Stimulated activated naive CD8-positive, alpha-beta T cell treated with anti-CD3 and anti-CD28 coated beads, Interleukin-15, amount 100 ng/mL, for 72 hours (primary cell): ENCODE measurements at regions not wholly inside any gene's neighbourhood (a gene's known extent, or its start where the extent isn't known, plus 50 kb on each side); places are given as distances from the start of the nearest gene placed in this dataset.

Source experiments
- ATAC-seq: fragments of 150-1000 bp; cut with Tn5 transposase; 2 replicates; pipeline ENCODE4 v1.10.0; 2021; ENCODE audit warnings: mild to moderate bottlenecking, moderate library complexity
- DNase-seq, 2 donors: peaks; one replicate each; pipeline ENCODE4 v3.0.0; 2021 to 2022
- H3K27ac Mint-ChIP-seq, 2 donors: one replicate each; pipeline ENCODE4 v1.8.0; 2022; ENCODE audit warnings: mild to moderate bottlenecking in 2 of 2, mixed read lengths in 2 of 2, moderate library complexity in 2 of 2
- H3K27me3 Mint-ChIP-seq: one replicate; pipeline ENCODE4 v1.8.0; 2022; ENCODE audit warnings: mixed read lengths
- H3K4me1 Mint-ChIP-seq: one replicate; pipeline ENCODE4 v1.8.0; 2022; ENCODE audit warnings: mild to moderate bottlenecking, mixed read lengths
- H3K4me3 Mint-ChIP-seq, 2 donors: one replicate each; pipeline ENCODE4 v1.8.0; 2022; ENCODE audit warnings: mild to moderate bottlenecking in 2 of 2, mixed read lengths in 2 of 2, moderate library complexity in 1 of 2
- H3K9me3 Mint-ChIP-seq, 2 donors: one replicate each; pipeline ENCODE4 v1.8.0; 2022; ENCODE audit warnings: mixed read lengths in 2 of 2

DNA sequence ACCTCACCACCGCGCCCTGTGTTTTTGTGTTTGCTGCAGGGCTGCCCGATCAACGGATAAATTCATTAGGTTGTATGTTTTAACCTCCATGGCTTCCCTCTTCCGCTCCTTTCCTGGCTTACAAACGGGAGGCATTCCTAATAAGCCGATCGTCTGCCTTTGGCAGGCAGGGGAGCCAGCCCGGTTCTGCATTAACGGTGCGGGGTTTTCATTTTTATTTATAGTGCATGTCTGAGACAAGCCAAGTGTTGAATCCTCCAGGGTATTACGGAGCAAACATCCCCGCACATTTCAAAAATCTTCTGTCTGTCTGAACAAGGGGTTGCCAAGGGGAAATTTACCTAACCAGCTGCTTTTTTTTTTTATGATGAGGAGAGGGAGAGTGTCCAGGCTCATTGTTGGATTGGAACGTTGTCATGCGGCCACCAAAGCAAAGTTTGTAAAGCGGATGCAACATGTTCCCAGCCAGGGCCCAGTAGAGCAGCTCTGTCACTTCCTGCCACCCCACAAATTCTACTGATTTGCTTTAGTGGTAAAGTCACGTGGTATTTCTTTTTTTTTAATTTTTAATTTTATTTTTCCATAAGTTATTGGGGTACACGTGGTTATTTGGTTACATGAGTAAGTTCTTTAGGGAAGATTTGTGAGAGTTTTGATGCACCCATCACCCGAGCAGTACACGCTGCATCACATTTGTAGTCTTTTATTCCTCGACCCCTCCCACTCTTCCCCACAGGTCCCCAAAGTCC, 92.3 kb upstream of the BAIAP2L1 start:
- H3K27ac Mint-ChIP-seq, result no peak overlapping the region
- H3K4me3 Mint-ChIP-seq, result no peak overlapping the region
- ATAC-seq, result no peak
- peaks cover 9% of the 10 kb centered on the region for H3K27me3 Mint-ChIP-seq
- H3K9me3 Mint-ChIP-seq, result peaks cover 0 to 27% of the 10 kb centered on the region in 2 donors
- H3K4me1 Mint-ChIP-seq, result no peaks in the 10 kb centered on the region
- DNase-seq, result no peak

- peaks cover 16% of the 10 kb centered on the region for H3K27me3 Mint-ChIP-seq
- H3K9me3 Mint-ChIP-seq, result peaks cover 0 to 8% of the 10 kb centered on the region in 2 donors
- no peak overlapping the region for H3K4me3 Mint-ChIP-seq
- no peaks in the 10 kb centered on the region for H3K4me1 Mint-ChIP-seq
- no peak overlapping the region for H3K27ac Mint-ChIP-seq
- ATAC-seq, result no peak
- DNase-seq, result no peak
Measured at GRCh38 chr7:98488167-98488566, 87.3 kb upstream of the BAIAP2L1 start.

DNA sequence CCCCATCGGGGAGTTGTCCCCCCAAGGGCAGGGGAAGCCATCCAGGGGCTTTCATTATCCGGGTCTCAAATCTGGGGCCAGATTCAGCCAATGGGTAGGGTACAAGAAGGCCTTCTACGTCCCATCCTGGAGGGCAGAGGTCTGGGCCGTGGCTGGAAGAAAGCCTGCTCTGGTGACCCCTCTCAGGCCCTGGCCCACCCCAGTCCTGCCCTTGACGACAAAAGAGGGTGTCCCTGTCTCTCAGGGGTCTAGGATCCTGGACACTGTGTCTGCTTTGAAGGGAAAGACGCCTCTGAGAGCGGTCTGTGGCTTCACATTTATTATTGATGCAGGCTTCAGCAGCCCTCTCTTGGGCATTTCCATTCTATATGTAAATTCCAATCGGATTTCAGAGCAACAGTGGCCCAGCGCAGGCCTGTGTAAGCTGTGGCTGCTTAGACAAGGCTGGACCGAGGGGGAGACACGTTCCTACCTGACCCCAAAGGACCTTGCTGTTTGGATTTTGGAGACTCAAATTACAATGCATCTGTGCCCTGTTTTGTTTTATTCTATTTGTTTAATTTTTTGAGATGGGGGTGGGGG, 83.2 kb upstream of the BAIAP2L1 start:
- no peak for ATAC-seq

DNA sequence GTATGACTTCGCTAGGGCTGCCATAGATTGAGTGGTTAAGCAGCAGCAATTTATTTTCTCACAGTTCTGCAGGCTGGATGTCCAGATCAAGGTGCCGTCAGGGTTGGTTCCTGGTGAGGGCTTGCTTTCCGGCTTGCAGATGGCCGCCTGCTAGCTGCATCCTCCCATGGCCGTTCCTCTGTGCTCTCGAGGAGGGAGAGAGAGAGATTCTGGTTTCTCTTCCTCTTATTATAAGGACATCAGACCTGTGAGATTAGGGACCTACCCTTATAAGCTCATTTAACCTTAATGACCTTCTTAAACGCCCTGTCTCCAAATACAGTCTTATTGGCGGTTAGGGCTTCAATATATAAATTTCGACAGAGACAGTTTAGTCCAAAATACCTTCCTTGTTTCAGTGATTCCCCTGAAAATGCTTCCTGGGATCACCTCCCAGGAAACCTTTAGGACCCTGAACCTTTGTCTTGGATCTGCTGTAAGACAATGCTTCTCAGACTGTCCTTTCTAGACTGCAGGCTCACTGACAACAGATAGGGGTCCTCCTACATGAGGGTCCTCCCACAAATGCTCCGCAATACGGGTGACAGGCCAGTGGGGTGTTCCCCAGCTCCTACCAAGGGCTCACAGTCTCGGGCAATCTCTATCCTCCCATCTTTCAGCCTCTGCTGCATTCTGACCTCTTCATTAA, 82.5 kb upstream of the BAIAP2L1 start:
- peaks cover 0 to 8% of the 10 kb centered on the region in 2 donors for H3K9me3 Mint-ChIP-seq
- no peak for ATAC-seq

More for the DNA sequence above, 83.2 kb upstream of the BAIAP2L1 start:
- H3K27me3 Mint-ChIP-seq, result peaks cover 11% of the 10 kb centered on the region
- no peak overlapping the region for H3K27ac Mint-ChIP-seq
- no peak for DNase-seq
- no peak overlapping the region for H3K4me3 Mint-ChIP-seq
- no peaks in the 10 kb centered on the region for H3K4me1 Mint-ChIP-seq
- peaks cover 0 to 8% of the 10 kb centered on the region in 2 donors for H3K9me3 Mint-ChIP-seq

GRCh38 chr7:98479318-98479717, 78.4 kb upstream of the BAIAP2L1 start:
- no peaks in the 10 kb centered on the region for H3K4me1 Mint-ChIP-seq
- H3K9me3 Mint-ChIP-seq, result no peaks in the 10 kb centered on the region
- ATAC-seq (no peak), DNase-seq (no peak)
- H3K27me3 Mint-ChIP-seq, result peaks cover 8% of the 10 kb centered on the region
- no peak overlapping the region for H3K4me3 Mint-ChIP-seq
- no peak overlapping the region for H3K27ac Mint-ChIP-seq

More for the DNA sequence above, 82.5 kb upstream of the BAIAP2L1 start:
- DNase-seq, result no peak
- Mint-ChIP-seq H3K27me3 (peaks cover 9% of the 10 kb centered on the region), H3K27ac (no peak overlapping the region), H3K4me3 (no peak overlapping the region), H3K4me1 (no peaks in the 10 kb centered on the region)

- peaks cover 7% of the 10 kb centered on the region for H3K4me1 Mint-ChIP-seq
- no peaks in the 10 kb centered on the region for H3K9me3 Mint-ChIP-seq
- no peak overlapping the region for H3K27ac Mint-ChIP-seq
- H3K4me3 Mint-ChIP-seq, result no peak overlapping the region
- ATAC-seq (no peak), DNase-seq (no peak)
- H3K27me3 Mint-ChIP-seq, result peaks cover 39% of the 10 kb centered on the region
Measured at GRCh38 chr7:98475352-98475751, 74.5 kb upstream of the BAIAP2L1 start.

DNA sequence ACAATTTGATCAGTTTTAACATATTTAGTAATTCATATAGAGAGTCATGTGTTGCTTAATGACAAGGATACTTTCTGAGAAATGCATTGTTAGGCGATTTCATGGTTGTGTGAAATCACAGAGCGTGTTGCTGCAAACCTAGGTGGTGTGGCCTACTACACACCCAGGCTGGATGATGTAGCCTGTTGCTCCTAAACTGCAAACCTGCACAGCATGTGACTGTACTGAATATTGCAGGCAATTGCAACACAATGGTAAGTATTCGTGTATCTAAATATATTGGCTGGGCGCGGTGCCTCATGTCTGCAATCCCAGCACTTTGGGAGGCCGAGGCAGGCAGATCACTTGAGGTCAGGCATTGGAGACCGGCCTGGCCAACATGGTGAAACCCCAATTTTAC, 73.7 kb upstream of the BAIAP2L1 start:
- Mint-ChIP-seq H3K4me3 (no peak overlapping the region), H3K4me1 (peaks cover 7% of the 10 kb centered on the region), H3K9me3 (no peaks in the 10 kb centered on the region), H3K27ac (no peak overlapping the region), H3K27me3 (peaks cover 46% of the 10 kb centered on the region)
- ATAC-seq (no peak), DNase-seq (no peak)

DNA sequence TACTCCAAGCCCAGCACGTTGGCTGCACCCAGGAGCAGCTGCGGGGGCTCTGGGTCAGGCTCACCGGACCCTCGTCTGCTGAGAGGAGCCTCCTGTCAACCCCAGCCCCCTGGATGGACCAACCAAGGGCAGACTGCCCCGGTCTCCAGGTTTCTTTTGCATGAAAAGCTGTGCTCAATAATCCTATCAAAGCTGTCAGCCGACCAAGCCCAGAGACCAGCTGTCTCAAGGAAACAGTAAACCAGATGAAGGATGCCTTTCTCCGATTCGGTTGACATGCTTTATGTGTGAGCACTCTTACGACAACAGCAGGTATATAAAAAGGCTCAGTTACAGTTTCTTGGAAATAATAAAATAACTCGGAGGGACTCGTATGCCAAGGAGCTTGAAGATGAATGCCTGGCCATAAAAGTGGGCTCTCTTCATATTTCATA, 71.6 kb upstream of the BAIAP2L1 start:
- ATAC-seq (no peak), DNase-seq (no peak)
- H3K27me3 Mint-ChIP-seq, result peaks cover 56% of the 10 kb centered on the region
- no peak overlapping the region for H3K4me3 Mint-ChIP-seq
- peaks cover 7% of the 10 kb centered on the region for H3K4me1 Mint-ChIP-seq
- no peaks in the 10 kb centered on the region for H3K9me3 Mint-ChIP-seq
- no peak overlapping the region for H3K27ac Mint-ChIP-seq

DNA sequence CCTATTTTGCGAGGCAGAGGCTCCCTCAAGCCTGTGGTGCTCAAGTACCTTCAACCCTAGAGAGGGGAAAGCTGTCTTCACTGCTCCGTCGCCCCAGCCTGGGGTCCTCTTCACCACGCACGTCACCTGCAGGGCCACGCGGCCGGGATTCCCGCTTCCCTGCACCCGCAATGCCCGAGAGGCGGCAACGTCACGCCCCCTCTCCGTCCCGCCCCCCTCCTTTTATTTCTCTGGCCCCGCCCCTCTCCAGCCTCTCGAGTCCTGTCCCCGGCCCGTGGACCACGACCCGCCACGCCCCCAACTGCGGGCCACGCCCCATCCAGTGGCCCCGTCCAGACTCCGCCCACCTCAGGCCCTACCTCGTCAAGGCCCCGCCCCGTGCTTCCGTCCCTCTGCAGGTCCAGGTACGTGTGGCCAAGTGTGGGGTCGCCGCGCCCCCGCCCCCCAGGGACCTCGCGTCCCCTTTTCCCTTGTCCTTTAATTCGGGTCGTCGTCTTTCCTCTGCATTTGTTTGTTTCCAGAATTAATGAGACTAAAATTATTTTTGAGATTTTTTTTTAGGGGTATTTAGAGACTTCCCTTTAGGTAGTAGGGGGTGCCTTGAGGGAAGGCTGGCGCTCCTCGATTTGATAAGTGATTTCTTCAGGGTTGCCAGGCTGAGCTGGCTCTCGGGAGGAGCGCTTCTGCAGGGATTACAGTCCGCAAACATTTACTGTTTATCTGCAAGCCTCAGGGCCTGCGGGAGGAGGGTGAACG, 69.8 kb upstream of the BAIAP2L1 start:
- ATAC-seq, result no peak
- H3K4me1 Mint-ChIP-seq, result peaks cover 7% of the 10 kb centered on the region
- peaks cover 48% of the 10 kb centered on the region for H3K27me3 Mint-ChIP-seq
- peak overlapping the region; percentile 37 to 64 for H3K4me3 Mint-ChIP-seq
- no peak overlapping the region for H3K27ac Mint-ChIP-seq
- no peaks in the 10 kb centered on the region for H3K9me3 Mint-ChIP-seq
- peak; percentile 8 to 20 for DNase-seq

DNA sequence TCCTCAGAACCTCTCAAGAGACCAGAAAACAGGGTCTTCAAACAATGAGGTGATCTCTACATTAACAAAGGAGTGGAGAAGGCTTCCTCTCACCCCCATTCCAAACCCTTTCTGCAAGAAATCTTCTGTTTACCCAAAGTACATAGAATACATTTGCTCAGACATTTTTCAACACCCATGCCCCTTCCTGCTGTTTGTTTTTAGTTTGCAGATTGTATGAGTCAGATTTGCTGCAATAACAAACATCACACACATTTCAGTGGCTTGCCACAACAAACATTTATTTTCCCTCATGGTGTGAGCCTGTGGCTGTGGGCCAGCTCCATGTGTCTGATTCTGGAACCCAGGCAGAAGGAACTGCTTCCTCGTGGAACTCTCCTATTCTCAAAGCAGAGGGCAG, 68.2 kb upstream of the BAIAP2L1 start:
- peaks cover 48% of the 10 kb centered on the region for H3K27me3 Mint-ChIP-seq
- no peak for ATAC-seq
- H3K4me1 Mint-ChIP-seq, result peaks cover 7% of the 10 kb centered on the region
- H3K4me3 Mint-ChIP-seq, result no peak overlapping the region
- DNase-seq, result no peak
- H3K27ac Mint-ChIP-seq, result no peak overlapping the region
- no peaks in the 10 kb centered on the region for H3K9me3 Mint-ChIP-seq

- H3K4me3 Mint-ChIP-seq, result no peak overlapping the region
- no peaks in the 10 kb centered on the region for H3K9me3 Mint-ChIP-seq
- peaks cover 7% of the 10 kb centered on the region for H3K4me1 Mint-ChIP-seq
- DNase-seq (no peak), ATAC-seq (no peak)
- peaks cover 42% of the 10 kb centered on the region for H3K27me3 Mint-ChIP-seq
- H3K27ac Mint-ChIP-seq, result no peak overlapping the region
Measured at GRCh38 chr7:98467570-98468312, 66.9 kb upstream of the BAIAP2L1 start.

DNA sequence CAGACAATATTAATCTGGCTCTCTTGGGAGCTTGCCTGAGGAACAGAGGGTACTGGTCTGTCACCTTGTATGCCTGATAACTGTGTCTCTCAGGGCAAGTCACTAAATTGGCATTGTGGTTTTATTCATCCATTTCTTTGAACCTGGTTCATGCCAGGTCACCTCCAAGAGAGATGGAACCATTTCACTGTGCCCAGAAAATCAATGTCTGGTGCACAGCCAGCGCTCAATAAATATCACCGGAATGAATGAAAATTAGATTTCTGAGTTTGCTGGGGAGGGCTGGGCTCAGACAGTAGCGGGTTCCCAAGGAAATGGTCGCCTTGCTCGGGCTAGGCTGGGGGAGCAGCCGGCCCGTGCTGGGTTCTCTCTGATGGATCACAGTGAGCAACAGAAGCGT, 64.1 kb upstream of the BAIAP2L1 start:
- DNase-seq, result no peak
- Mint-ChIP-seq H3K4me3 (no peak overlapping the region), H3K9me3 (no peaks in the 10 kb centered on the region), H3K27me3 (peaks cover 14% of the 10 kb centered on the region), H3K27ac (no peak overlapping the region), H3K4me1 (no peaks in the 10 kb centered on the region)
- ATAC-seq, result no peak

DNA sequence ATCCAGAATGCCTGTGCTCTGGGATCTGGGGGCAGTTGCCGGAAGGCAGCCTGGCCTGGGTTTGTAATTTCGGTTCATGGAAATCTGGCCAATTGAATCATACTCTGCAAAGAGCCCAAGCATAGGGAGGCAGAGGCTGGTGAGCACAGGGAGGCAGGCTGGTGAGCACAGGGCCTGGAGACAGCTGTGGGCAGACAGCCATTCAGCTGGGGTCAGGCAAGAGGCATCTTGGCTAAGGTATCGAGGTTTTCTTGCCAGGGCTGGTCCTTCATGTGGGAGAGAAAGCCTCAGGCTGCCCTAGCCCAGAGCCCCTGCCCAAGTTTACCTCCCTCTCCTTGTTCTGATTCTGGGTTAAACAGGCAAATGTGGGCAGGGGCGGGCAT, 63.7 kb upstream of the BAIAP2L1 start:
- H3K9me3 Mint-ChIP-seq, result no peaks in the 10 kb centered on the region
- ATAC-seq, result no peak
- H3K4me1 Mint-ChIP-seq, result no peaks in the 10 kb centered on the region
- no peak overlapping the region for H3K27ac Mint-ChIP-seq
- peaks cover 10% of the 10 kb centered on the region for H3K27me3 Mint-ChIP-seq
- no peak overlapping the region for H3K4me3 Mint-ChIP-seq
- DNase-seq, result no peak

- Mint-ChIP-seq H3K9me3 (no peaks in the 10 kb centered on the region), H3K4me1 (no peaks in the 10 kb centered on the region), H3K27me3 (peaks cover 4% of the 10 kb centered on the region), H3K27ac (no peak overlapping the region), H3K4me3 (no peak overlapping the region)
- DNase-seq (no peak), ATAC-seq (no peak)
Measured at GRCh38 chr7:98463837-98464557, 63.1 kb upstream of the BAIAP2L1 start.
